Suprapubic skin (tissue), 3 donors: ENCODE measurements at regions not wholly inside any gene's neighbourhood (a gene's known extent, or its start where the extent isn't known, plus 50 kb on each side); places are given as distances from the start of the nearest gene placed in this dataset.

Experiments
- CTCF ChIP-seq, 2 donors: fragments of 200-600 bp in 1 of 2; fragments of 450-650 bp in 1 of 2; sonication (generic) in 1 of 2; IDR thresholded peaks; one replicate each; pipeline ENCODE4 v1.5.1; 2016 to 2019; ENCODE audit warnings: antibody characterized with exemption in 2 of 2, mild to moderate bottlenecking in 1 of 2, moderate library complexity in 1 of 2
- POLR2A ChIP-seq, 2 donors: fragments of 450-650 bp; IDR thresholded peaks; one replicate each; pipeline ENCODE4 v1.6.1; 2017; ENCODE audit warnings: antibody characterized with exemption in 2 of 2, mild to moderate bottlenecking in 2 of 2, moderate library complexity in 2 of 2

DNA sequence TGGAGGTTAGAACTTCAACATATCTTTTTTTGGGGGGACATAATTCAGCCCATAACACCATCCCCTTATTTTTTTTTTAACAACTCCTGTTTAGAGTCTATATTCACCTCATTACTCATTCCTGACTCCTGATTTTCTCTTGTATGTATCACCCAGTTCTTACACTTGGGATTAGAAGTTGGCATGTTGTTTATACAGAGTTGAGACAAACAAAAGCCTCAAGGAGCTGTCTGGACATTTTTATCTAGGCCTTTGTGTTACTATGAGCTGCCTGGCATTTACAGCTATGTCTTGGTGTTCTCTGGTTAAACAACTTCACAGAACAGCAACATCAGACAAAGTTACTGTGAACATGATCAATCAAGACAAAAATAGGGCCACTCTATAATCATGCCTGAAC is 517.5 kb downstream of the KIF20B start:
- TF ChIP-seq CTCF (IDR thresholded peaks at IDR 0.05), result no peak
- no peak for TF ChIP-seq POLR2A (IDR thresholded peaks at IDR 0.05)
